ENCODE measurements at regions not wholly inside any gene's neighbourhood (a gene's known extent, or its start where the extent isn't known, plus 50 kb on each side); places are given as distances from the start of the nearest gene placed in this dataset.

GRCh38 chr14:40986655-40987054 lies 620.0 kb upstream of the LRFN5 start:
- TF ChIP-seq CTCF (IDR thresholded peaks at IDR 0.05) (no peak), POLR2A (IDR thresholded peaks at IDR 0.05) (no peak)
